Kidney capillary endothelial cell (primary cell): ENCODE measurements at regions not wholly inside any gene's neighbourhood (a gene's known extent, or its start where the extent isn't known, plus 50 kb on each side); places are given as distances from the start of the nearest gene placed in this dataset.
"Not testable (repeated sequence)": the region's sequence is repeated elsewhere in the genome, so short reads cannot be mapped to it uniquely, and the experiment has no call there.

Source experiments
- DNase-seq: peaks from one replicate; pipeline ENCODE4 v3.0.0-alpha.2; 2018; ENCODE audit warnings: low spot score

GRCh38 chr10:9399275-9399983 lies 1344.9 kb downstream of the GATA3 start:
- no peak for DNase-seq

GRCh38 chr10:9402067-9402466 lies 1347.6 kb downstream of the GATA3 start:
- not testable (repeated sequence) for DNase-seq

- not testable (repeated sequence) for DNase-seq
Measured at GRCh38 chr10:9402507-9403195, 1348.2 kb downstream of the GATA3 start.

GRCh38 chr10:9407201-9407600 lies 1352.7 kb downstream of the GATA3 start:
- not testable (repeated sequence) for DNase-seq

GRCh38 chr10:9416331-9416730 lies 1361.8 kb downstream of the GATA3 start:
- DNase-seq = no peak

GRCh38 chr10:9419757-9420156 lies 1365.3 kb downstream of the GATA3 start:
- DNase-seq = no peak

GRCh38 chr10:9427209-9427608 lies 1372.7 kb downstream of the GATA3 start:
- no peak for DNase-seq

- no peak for DNase-seq
Measured at GRCh38 chr10:9437131-9437530, 1382.6 kb downstream of the GATA3 start.

GRCh38 chr10:9443758-9444157 lies 1389.3 kb downstream of the GATA3 start:
- no peak for DNase-seq

- DNase-seq = no peak
Measured at GRCh38 chr10:9449530-9449929, 1395.0 kb downstream of the GATA3 start.

GRCh38 chr10:9450801-9451200 lies 1396.3 kb downstream of the GATA3 start:
- DNase-seq = no peak

- no peak for DNase-seq
Measured at GRCh38 chr10:9451211-9451773, 1396.8 kb downstream of the GATA3 start.

GRCh38 chr10:9452056-9452455 lies 1397.6 kb downstream of the GATA3 start:
- no peak for DNase-seq

GRCh38 chr10:9453871-9454270 lies 1399.4 kb downstream of the GATA3 start:
- DNase-seq = not testable (repeated sequence)

- DNase-seq = no peak
Measured at GRCh38 chr10:9469663-9470205, 1415.2 kb downstream of the GATA3 start.

GRCh38 chr10:9470581-9470980 lies 1416.1 kb downstream of the GATA3 start:
- DNase-seq = no peak

GRCh38 chr10:9501944-9502343 lies 1447.5 kb downstream of the GATA3 start:
- DNase-seq = no peak

GRCh38 chr10:9504227-9504626 lies 1449.7 kb downstream of the GATA3 start:
- DNase-seq = no peak

- no peak for DNase-seq
Measured at GRCh38 chr10:9505546-9505945, 1451.1 kb downstream of the GATA3 start.

- DNase-seq = no peak
Measured at GRCh38 chr10:9508606-9509005, 1454.1 kb downstream of the GATA3 start.

GRCh38 chr10:9510626-9511025 lies 1456.1 kb downstream of the GATA3 start:
- no peak for DNase-seq

GRCh38 chr10:9515922-9516321 lies 1461.4 kb downstream of the GATA3 start:
- no peak for DNase-seq

- no peak for DNase-seq
Measured at GRCh38 chr10:9535744-9536143, 1481.3 kb downstream of the GATA3 start.
